ENCODE measurements at regions not wholly inside any gene's neighbourhood (a gene's known extent, or its start where the extent isn't known, plus 50 kb on each side); places are given as distances from the start of the nearest gene placed in this dataset.

GRCh38 chr18:40016405-40016804, 1938.6 kb upstream of the PIK3C3 start:
- TF ChIP-seq CTCF (IDR thresholded peaks at IDR 0.05) = no peak
- TF ChIP-seq POLR2A (IDR thresholded peaks at IDR 0.05) = no peak
